Thyroid gland (tissue), 4 donors: ENCODE measurements at regions not wholly inside any gene's neighbourhood (a gene's known extent, or its start where the extent isn't known, plus 50 kb on each side); places are given as distances from the start of the nearest gene placed in this dataset.

Experiments used
- DNase-seq, 2 donors: peaks; one replicate each; pipeline ENCODE4 v3.0.0-alpha.2; 2019
- H3K27ac ChIP-seq, 3 donors: fragments of 200-600 bp; sonication (generic); 1 replicate in 2 of 3; 2 replicates in 1 of 3; pipeline ENCODE4 v1.5.1; 2016 to 2019; ENCODE audit warnings: mild to moderate bottlenecking in 1 of 3, moderate library complexity in 1 of 3
- H3K27me3 ChIP-seq: fragments of 200-600 bp; sonication (generic); one replicate; pipeline ENCODE4 v1.5.1; 2019
- H3K36me3 ChIP-seq, 2 donors: fragments of 200-600 bp; sonication (generic); one replicate each; pipeline ENCODE4 v1.5.1; 2016 to 2019
- H3K4me1 ChIP-seq, 2 donors: fragments of 200-600 bp; sonication (generic); one replicate each; pipeline ENCODE4 v1.5.1; 2017 to 2019
- H3K4me3 ChIP-seq, 3 donors: fragments of 200-600 bp; sonication (generic); replicated peaks in 1 of 3; 1 replicate in 2 of 3; 2 replicates in 1 of 3; pipeline ENCODE4 v1.5.1; 2016; ENCODE audit warnings: mild to moderate bottlenecking in 1 of 3
- H3K9me3 ChIP-seq: fragments of 200-600 bp; sonication (generic); one replicate; pipeline ENCODE4 v1.5.1; 2017
- CTCF ChIP-seq, 6 experiments: fragments of 200-600 bp in 3 of 6; fragments of 450-650 bp in 3 of 6; sonication (generic) in 3 of 6; IDR thresholded peaks; one replicate each; pipeline ENCODE4 v1.5.1; 2016 to 2019; ENCODE audit warnings: antibody characterized with exemption in 6 of 6, mild to moderate bottlenecking in 2 of 6, inconsistent platforms in 1 of 6, moderate library complexity in 1 of 6
- POLR2A ChIP-seq, 2 donors: fragments of 450-650 bp; IDR thresholded peaks; one replicate each; pipeline ENCODE4 v1.6.1; 2017; ENCODE audit warnings: antibody characterized with exemption in 2 of 2, mild to moderate bottlenecking in 2 of 2, moderate library complexity in 1 of 2
- WGBS, 2 donors: methylation state at CpG; one replicate each; pipeline ENCODE4 v1.1.5; 2017; 5-methylcytosine and 5-hydroxymethylcytosine counted together
- intact Hi-C: fragments of 100-400 bp; cut with DNase I; formaldehyde crosslinking; loops from one replicate; pipeline ENCODE4 v1.15.1; 2023

- WGBS, 2 donors = 71 to 77% methylated on average over 4 of the region's 4 CpGs
- Histone ChIP-seq H3K36me3 (no peaks in the 10 kb centered on the region), H3K27me3 (no peaks in the 10 kb centered on the region), H3K27ac (no peak overlapping the region), H3K4me1 (no peaks in the 10 kb centered on the region), H3K9me3 (no peaks in the 10 kb centered on the region), H3K4me3 (no peak overlapping the region)
- no peak for DNase-seq
- intact Hi-C loops = no loop called here
- no peak for TF ChIP-seq POLR2A (IDR thresholded peaks at IDR 0.05)
- TF ChIP-seq CTCF (IDR thresholded peaks at IDR 0.05) = no peak
Measured at GRCh38 chr18:51637881-51638280, 440.4 kb upstream of the MEX3C start.

- no peak for TF ChIP-seq CTCF (IDR thresholded peaks at IDR 0.05)
- no peak for TF ChIP-seq POLR2A (IDR thresholded peaks at IDR 0.05)
- intact Hi-C loops = no loop called here
- no peak overlapping the region for H3K4me3 ChIP-seq
- no peak overlapping the region for H3K27ac ChIP-seq
- DNase-seq = no peak
- no peaks in the 10 kb centered on the region for H3K36me3 ChIP-seq
- no peaks in the 10 kb centered on the region for H3K9me3 ChIP-seq
- no peaks in the 10 kb centered on the region for H3K27me3 ChIP-seq
- H3K4me1 ChIP-seq = no peaks in the 10 kb centered on the region
Measured at GRCh38 chr18:51639541-51639940, 442.1 kb upstream of the MEX3C start.

GRCh38 chr18:51643483-51643882 lies 446.0 kb upstream of the MEX3C start:
- no peaks in the 10 kb centered on the region for H3K36me3 ChIP-seq
- H3K9me3 ChIP-seq = no peaks in the 10 kb centered on the region
- intact Hi-C loops = no loop called here
- no peak overlapping the region for H3K27ac ChIP-seq
- no peaks in the 10 kb centered on the region for H3K4me1 ChIP-seq
- TF ChIP-seq POLR2A (IDR thresholded peaks at IDR 0.05) = no peak
- TF ChIP-seq CTCF (IDR thresholded peaks at IDR 0.05) = no peak
- no peaks in the 10 kb centered on the region for H3K27me3 ChIP-seq
- DNase-seq = no peak
- 86 to 87% methylated on average over 2 of the region's 2 CpGs for WGBS, 2 donors
- H3K4me3 ChIP-seq = no peak overlapping the region

GRCh38 chr18:51645607-51646006 lies 448.1 kb upstream of the MEX3C start:
- no peak for DNase-seq
- intact Hi-C loops = no loop called here
- H3K4me1 ChIP-seq = no peaks in the 10 kb centered on the region
- no peak overlapping the region for H3K4me3 ChIP-seq
- no peaks in the 10 kb centered on the region for H3K27me3 ChIP-seq
- H3K9me3 ChIP-seq = no peaks in the 10 kb centered on the region
- no peaks in the 10 kb centered on the region for H3K36me3 ChIP-seq
- TF ChIP-seq POLR2A (IDR thresholded peaks at IDR 0.05) (no peak), CTCF (IDR thresholded peaks at IDR 0.05) (no peak)
- no peak overlapping the region for H3K27ac ChIP-seq

- intact Hi-C loops = no loop called here
- H3K4me3 ChIP-seq = no peak overlapping the region
- WGBS, 2 donors = 73 to 96% methylated on average over 1 of the region's 1 CpG
- H3K9me3 ChIP-seq = no peaks in the 10 kb centered on the region
- TF ChIP-seq POLR2A (IDR thresholded peaks at IDR 0.05) (no peak), CTCF (IDR thresholded peaks at IDR 0.05) (no peak)
- H3K27ac ChIP-seq = no peak overlapping the region
- no peaks in the 10 kb centered on the region for H3K36me3 ChIP-seq
- no peaks in the 10 kb centered on the region for H3K4me1 ChIP-seq
- no peaks in the 10 kb centered on the region for H3K27me3 ChIP-seq
- no peak for DNase-seq
Measured at GRCh38 chr18:51647346-51647745, 449.9 kb upstream of the MEX3C start.
